HCEC 1CT (cell line): ENCODE measurements at regions not wholly inside any gene's neighbourhood (a gene's known extent, or its start where the extent isn't known, plus 50 kb on each side); places are given as distances from the start of the nearest gene placed in this dataset.

Experiments used
- DNase-seq: peaks from one replicate; pipeline ENCODE4 v3.0.0-alpha.2; 2017

- DNase-seq: peak; percentile 82
Measured at GRCh38 chr6:14728396-14729024, 517.4 kb upstream of the JARID2 start.

GRCh38 chr6:14729129-14729871 lies 516.6 kb upstream of the JARID2 start:
- no peak for DNase-seq

- DNase-seq: no peak
Measured at GRCh38 chr6:14730654-14731053, 515.2 kb upstream of the JARID2 start.

- no peak for DNase-seq
Measured at GRCh38 chr6:14731611-14732010, 514.3 kb upstream of the JARID2 start.

- DNase-seq: no peak
Measured at GRCh38 chr6:14732226-14732843, 513.5 kb upstream of the JARID2 start.

GRCh38 chr6:14732844-14733757 lies 512.8 kb upstream of the JARID2 start:
- DNase-seq: peak; percentile 62

GRCh38 chr6:14734052-14734415 lies 511.8 kb upstream of the JARID2 start:
- DNase-seq: no peak

- peak; percentile 88 for DNase-seq
Measured at GRCh38 chr6:14734416-14735340, 511.2 kb upstream of the JARID2 start.

GRCh38 chr6:14735956-14736486 lies 509.8 kb upstream of the JARID2 start:
- no peak for DNase-seq

GRCh38 chr6:14736554-14736953 lies 509.3 kb upstream of the JARID2 start:
- no peak for DNase-seq

GRCh38 chr6:14738497-14738896 lies 507.4 kb upstream of the JARID2 start:
- DNase-seq: no peak

GRCh38 chr6:14738933-14739332 lies 506.9 kb upstream of the JARID2 start:
- no peak for DNase-seq

- DNase-seq: no peak
Measured at GRCh38 chr6:14739827-14740226, 506.0 kb upstream of the JARID2 start.

GRCh38 chr6:14742171-14742570 lies 503.7 kb upstream of the JARID2 start:
- DNase-seq: no peak

GRCh38 chr6:14742680-14743079 lies 503.2 kb upstream of the JARID2 start:
- DNase-seq: no peak

- no peak for DNase-seq
Measured at GRCh38 chr6:14743144-14743473, 502.8 kb upstream of the JARID2 start.

GRCh38 chr6:14743474-14744211 lies 502.2 kb upstream of the JARID2 start:
- peak; percentile 99 for DNase-seq

GRCh38 chr6:14744212-14744556 lies 501.7 kb upstream of the JARID2 start:
- no peak for DNase-seq

- DNase-seq: no peak
Measured at GRCh38 chr6:14746139-14746837, 499.6 kb upstream of the JARID2 start.

- DNase-seq: no peak
Measured at GRCh38 chr6:14747881-14748520, 497.9 kb upstream of the JARID2 start.
